Midbrain (tissue), 1 donor: ENCODE measurements at regions not wholly inside any gene's neighbourhood (a gene's known extent, or its start where the extent isn't known, plus 50 kb on each side); places are given as distances from the start of the nearest gene placed in this dataset.

ENCODE experiments used
- DNase-seq: peaks from one replicate; lab custom pipeline; 2025; lab: John Stamatoyannopoulos, UW

- no peak for DNase-seq
These were observed 817.8 kb upstream of the PCDH9 start for GRCh38 chr13:68047889-68048288.

GRCh38 chr13:68046903-68047302, 816.8 kb upstream of the PCDH9 start:
- no peak for DNase-seq

DNA sequence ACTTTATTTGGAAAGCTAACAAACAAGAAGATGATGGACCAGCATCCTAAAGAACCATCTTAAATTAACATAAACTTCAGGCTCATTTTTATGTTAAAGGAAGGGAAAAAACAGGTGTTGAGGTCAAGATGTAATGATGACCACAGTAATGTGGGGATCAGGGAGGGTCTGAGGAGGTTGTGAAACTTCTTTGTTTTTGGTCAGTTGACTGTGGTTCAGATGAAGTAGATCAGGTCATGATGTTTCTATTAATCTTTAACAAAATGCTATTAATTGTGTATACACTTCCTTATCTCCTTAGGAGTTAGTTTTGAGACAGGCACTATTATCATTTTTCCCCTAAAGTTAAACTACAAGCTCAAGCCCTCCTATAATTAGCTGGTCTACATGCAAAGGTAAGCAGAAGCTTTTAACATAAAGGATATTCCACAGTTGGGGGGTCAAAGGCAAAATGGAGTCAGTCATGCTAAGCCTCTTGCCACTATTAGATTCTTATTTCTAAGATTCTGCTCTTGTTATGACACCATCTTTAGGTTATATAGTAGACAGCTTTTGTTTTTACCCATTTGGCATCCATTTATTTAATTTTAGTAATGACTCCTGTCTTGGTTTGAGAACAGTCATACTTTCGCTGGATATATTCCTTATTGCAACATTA, 800.1 kb upstream of the PCDH9 start:
- no peak for DNase-seq

GRCh38 chr13:68028701-68029100, 798.6 kb upstream of the PCDH9 start:
- no peak for DNase-seq

DNA sequence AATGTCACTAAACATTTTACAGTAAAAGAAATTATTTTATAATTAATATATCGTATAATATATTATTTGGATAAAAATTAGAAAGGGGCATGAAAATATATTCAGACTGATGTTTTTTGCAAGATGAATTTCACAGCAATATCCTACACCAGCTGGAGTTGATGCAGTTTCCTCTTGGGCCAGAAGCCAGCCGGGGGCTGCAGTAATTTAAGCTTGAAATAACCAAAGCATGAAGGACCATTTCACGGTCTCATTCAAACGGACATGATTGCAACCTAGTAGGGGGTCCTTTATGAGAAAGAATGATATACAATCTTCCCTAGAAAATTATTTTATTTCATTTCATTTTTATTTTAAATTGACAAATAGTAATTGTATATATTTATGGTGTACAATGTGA, 797.2 kb upstream of the PCDH9 start:
- DNase-seq: no peak

DNA sequence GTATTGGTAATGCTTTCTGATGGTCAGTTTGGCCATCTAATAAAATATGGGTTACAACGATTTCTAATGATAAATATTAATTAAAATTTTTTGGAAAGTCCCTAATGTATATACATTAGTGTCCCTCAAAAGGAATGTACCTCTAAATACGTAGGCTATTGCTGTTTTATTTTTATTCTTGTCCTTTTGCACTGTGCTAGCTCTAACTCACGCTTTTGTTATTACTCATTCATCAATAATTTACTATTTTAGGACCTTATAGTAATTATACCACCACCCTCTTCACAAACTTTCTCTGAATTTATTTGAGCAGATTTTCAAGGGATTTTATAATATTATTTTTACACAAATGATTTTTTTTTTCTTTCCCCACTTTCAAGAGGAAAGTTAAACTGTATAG, 795.9 kb upstream of the PCDH9 start:
- no peak for DNase-seq

GRCh38 chr13:68025604-68026003, 795.5 kb upstream of the PCDH9 start:
- no peak for DNase-seq

DNA sequence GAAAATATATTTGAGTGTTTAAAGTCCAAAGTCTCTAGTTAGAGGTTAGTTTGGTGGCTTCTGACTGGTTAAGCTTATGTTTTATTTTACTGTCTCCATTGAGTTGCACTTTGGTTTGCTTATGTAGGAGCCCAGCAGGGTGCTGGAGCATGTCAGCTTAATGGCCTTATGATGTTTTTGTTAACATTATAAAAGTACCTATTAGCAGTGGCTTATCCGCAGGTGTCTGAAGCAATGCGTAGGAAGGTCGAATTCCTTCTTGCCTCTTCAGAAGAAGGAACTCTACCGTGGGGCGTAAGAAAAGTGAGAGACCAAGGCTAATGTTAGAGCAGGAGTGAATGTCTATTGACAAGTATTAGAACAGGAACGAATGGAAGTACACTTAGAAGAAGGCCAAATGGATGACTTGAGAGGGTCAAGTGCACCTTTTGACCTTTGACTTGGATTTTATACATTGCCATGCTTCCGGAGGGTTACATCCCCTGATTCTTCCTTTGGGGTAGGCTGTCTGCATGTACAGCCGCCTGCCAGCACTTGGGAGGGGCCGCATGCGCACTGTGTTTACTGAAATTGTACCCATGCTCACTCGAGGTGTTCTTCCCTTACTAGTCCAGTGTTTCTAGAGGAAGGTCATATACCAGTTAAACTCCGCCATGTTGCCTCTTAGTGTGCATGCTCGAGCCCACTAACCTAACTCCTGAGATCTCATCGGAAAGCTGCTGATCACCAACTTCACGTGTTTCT, 793.9 kb upstream of the PCDH9 start:
- no peak for DNase-seq

- DNase-seq: no peak
These were observed 789.8 kb upstream of the PCDH9 start for GRCh38 chr13:68019901-68020300.

- DNase-seq: no peak
These were observed 779.4 kb upstream of the PCDH9 start for GRCh38 chr13:68009546-68009945.

- DNase-seq: no peak
These were observed 777.4 kb upstream of the PCDH9 start for GRCh38 chr13:68007576-68007975.

DNA sequence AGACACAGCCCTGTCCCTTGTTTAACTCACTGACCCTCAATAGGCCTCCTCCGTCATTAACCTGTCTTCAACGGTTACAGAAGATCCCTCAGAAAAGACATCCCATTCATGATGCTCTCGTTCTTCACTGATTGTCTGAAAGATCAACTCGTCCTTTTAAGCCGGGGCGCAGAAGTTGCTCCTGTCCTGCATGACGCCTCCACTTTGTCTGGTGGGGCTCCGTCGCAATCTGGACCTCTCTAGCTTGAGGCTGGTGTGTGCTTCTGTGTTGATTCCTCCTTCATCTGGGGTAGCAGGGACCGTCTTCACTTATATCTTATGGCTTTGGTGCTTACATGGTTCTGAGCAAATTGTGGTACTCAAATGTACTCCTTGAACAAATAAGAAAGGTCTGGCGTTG, 766.0 kb upstream of the PCDH9 start:
- no peak for DNase-seq

GRCh38 chr13:67990868-67991267, 760.7 kb upstream of the PCDH9 start:
- DNase-seq: no peak

- no peak for DNase-seq
These were observed 756.1 kb upstream of the PCDH9 start for GRCh38 chr13:67986234-67986633.

DNA sequence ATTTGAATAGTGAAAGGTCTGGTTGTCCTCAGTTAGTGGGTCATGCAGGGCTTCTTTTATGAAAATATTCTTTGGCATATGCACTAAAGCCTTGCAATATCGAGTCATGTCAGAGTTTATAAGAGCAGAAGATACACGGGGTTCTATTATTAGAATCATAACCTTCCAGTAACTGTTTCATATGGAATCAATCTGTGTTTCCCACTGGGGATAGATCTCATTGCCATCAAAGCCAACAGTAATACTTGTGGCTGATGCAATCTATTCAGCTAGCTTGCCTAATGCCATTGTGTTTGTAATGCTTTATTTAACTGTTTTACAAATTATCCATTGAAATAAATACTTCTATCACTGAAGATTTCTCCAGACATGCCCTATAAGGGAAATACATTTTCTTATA, 746.9 kb upstream of the PCDH9 start:
- DNase-seq: no peak

DNA sequence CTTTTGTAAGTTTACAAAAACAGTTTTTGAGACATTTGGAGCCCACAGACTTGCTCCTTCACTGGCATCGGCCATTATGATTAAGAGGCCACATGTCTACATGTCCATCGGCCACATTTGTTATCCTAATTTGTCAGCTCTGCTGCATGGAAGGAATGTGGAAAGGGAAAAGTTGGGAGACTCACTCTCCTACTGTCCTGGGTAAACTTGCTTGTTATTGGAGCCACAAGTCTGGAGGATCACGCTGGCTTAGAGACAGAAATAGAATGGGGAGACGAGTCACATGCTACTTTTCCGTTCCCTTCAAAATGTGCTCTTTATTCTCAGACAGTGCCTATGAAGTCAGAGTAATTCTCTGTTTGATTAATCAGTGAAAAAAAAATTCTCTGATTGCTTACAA, 741.2 kb upstream of the PCDH9 start:
- no peak for DNase-seq

DNA sequence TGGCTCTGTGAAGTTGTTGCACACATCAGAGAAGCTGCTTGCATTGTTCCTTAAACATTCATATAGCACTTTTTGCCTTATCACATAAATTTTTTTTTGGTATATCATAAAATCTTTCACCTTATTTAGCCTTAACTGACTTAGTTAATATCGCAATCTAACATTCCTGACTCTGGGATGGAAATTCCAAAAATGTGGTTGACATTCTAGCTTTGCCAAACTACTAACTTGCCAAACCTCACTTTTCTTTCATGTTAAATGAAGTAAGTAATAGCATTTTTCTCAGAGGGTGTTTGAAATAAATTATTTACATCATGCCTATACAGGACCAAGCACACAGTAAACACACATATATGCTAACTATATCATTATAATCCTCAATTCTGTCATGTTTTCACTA, 736.9 kb upstream of the PCDH9 start:
- no peak for DNase-seq

GRCh38 chr13:67966065-67966464, 735.9 kb upstream of the PCDH9 start:
- no peak for DNase-seq

GRCh38 chr13:67964986-67965385, 734.9 kb upstream of the PCDH9 start:
- no peak for DNase-seq

DNA sequence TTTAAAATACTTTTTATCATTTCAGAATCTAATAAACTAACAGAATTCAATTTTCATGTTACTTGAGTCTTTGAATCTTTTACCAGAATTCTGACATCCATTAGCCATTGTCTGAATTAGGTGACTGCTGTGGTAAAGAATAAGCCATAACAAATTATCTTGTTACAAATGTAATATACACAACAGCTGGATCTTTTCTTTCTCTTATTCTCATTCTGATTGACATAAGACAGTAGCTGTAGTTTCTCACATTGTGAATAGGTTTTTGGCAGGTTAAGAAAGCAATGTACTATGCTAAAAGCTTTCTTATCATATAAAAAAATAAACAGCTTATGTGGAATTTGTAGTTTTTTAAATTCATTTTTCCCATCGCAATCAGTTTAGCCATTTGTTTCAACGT, 734.0 kb upstream of the PCDH9 start:
- no peak for DNase-seq

- no peak for DNase-seq
These were observed 731.2 kb upstream of the PCDH9 start for GRCh38 chr13:67961331-67961730.

- no peak for DNase-seq
These were observed 721.3 kb upstream of the PCDH9 start for GRCh38 chr13:67951431-67951830.

DNA sequence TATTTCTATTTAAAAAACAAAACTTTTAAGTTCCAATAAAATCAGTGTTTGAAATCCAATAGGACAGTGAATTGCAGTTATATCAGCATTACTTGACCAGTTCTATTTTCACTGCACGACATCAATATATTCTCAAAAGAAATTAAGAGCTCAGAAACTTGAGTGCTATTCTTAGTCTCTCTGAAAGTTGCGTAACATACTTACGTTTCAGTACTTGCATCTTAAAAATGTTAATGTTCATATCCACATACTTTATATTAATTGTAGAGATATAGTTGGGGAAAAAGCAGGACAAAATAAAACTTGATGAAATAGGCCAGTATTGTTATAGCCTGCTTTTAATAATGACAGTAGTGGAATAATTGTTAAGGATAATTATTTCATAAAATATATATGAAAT, 720.5 kb upstream of the PCDH9 start:
- DNase-seq: no peak

DNA sequence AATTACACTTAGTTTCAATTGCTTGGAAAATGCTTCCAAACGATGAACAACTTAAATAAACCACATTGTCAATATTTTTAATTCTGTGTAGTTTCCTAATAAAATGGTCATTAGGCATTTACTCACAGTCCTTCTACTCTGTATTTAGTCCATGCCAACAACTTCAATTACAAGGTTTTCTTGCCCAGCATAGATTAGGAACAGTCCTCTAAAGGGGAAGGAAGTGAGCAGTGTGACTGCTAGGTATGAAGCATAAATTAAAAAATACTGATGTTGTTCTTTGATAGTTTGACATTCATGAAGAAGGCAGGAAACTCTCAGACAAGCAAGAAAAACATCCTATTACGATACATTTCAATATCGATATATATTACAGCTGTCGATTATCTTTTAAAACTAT, 716.0 kb upstream of the PCDH9 start:
- no peak for DNase-seq
